GM18909 (cell line): ENCODE measurements at regions not wholly inside any gene's neighbourhood (a gene's known extent, or its start where the extent isn't known, plus 50 kb on each side); places are given as distances from the start of the nearest gene placed in this dataset.

Source experiments
- ATAC-seq: cut with Tn5 transposase; IDR thresholded peaks from one replicate; pipeline ENCODE4 v1.9.1; 2021; ENCODE audit warnings: mild to moderate bottlenecking; ENCODE audit not compliant: unreplicated experiment, poor library complexity

DNA sequence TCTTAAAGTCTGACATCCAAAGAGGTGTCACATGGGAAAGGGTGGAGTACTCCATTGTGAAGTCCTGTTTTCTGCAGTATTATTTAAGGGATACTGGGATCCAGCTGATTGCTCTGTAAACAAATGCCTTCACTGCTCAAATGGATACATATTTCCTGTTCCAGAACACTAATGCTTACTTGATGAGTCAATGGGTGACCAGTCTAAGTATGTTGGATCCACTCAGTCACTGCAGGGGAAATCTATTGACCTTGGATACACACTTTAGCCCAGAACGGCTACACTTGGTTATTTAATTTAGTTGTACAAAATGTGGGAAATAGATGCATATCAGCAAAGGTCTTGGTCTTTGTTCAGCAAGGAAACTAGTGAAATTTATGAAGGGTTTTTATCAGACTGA lies 261.4 kb downstream of the MAP2K4 start:
- ATAC-seq: no peak

DNA sequence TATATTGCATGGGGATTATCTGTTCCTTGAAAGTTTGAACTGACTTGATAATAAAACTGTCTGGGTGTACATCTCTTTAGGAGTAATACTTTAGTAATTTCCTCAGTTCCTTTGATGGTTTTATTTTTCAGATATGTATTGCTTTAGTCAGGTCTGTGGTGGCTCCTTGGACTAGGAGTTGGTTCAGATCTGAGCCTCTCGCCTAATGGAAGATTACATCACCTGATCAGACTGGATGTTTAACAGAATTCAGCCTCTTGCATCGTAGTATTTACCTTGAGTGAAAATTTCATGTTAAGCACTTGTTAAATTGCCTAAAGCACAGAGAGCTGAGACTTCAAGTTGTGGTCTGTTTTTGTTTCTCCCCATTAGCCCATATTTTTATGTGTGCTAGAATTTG lies 267.3 kb downstream of the MAP2K4 start:
- no peak for ATAC-seq

- ATAC-seq: no peak
Measured at GRCh38 chr17:12290207-12290606, 269.5 kb downstream of the MAP2K4 start.

- no peak for ATAC-seq
Measured at GRCh38 chr17:12296209-12296625, 275.5 kb downstream of the MAP2K4 start.

DNA sequence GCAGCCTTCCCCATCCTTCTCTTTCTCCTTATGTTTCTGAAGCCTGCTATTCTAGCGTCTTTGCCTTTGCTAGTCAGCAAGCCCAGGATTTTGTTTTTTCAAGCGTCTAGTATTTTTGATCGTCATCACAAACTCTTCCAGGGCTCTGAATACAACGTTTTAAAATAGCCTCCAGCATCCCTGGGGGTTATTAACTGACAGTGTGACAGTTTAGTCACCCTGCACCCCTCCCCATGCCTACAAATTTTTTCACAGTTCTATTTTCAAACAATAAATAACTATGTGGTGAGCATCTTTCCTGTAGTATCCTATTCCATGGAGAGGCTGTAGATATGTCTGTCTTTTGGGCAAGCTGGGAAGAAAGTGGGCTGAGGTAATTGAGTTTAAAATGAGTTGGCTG lies 280.9 kb downstream of the MAP2K4 start:
- no peak for ATAC-seq

- ATAC-seq: no peak
Measured at GRCh38 chr17:12302711-12303110, 282.0 kb downstream of the MAP2K4 start.

DNA sequence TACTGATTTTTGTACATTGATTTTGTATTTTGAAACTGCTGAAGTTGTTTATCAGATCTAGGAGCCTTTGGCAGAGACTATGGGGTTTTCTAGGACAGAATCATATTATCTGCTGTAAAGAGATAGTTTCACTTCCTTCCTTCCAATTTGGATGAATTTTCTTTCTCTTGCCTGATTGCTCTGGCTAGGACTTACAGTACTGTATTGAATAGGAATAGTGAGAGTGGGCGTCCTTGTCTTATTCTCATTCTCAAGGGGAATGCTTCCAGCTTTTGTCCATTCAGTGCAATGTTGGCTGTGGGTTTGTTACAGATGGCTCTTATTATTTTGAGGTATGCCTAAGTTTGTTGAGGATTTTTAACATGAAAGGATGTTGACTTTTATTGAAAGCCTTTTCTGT lies 290.1 kb downstream of the MAP2K4 start:
- ATAC-seq: no peak

DNA sequence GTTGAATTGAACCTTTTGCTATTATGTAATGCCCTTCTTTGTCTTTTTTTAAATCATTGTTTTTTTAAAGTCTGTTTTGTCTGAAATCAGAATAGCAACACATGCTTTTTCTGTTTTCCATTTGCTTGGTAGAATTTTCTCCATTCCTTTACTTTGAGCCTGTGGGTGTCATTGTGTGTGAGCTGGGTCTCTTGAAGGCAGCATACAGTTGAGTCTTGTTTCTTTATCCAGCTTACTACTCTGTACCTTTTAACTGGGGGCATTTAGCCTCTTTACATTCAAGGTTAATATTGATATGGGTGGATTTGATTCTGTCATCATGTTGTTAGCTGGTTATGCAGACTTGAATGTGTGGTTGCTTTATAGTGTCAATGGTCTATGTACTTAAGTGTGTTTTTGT lies 292.0 kb downstream of the MAP2K4 start:
- ATAC-seq: no peak

- ATAC-seq: no peak
Measured at GRCh38 chr17:12313786-12314185, 293.1 kb downstream of the MAP2K4 start.

- ATAC-seq: no peak
Measured at GRCh38 chr17:12316021-12316420, 295.3 kb downstream of the MAP2K4 start.

DNA sequence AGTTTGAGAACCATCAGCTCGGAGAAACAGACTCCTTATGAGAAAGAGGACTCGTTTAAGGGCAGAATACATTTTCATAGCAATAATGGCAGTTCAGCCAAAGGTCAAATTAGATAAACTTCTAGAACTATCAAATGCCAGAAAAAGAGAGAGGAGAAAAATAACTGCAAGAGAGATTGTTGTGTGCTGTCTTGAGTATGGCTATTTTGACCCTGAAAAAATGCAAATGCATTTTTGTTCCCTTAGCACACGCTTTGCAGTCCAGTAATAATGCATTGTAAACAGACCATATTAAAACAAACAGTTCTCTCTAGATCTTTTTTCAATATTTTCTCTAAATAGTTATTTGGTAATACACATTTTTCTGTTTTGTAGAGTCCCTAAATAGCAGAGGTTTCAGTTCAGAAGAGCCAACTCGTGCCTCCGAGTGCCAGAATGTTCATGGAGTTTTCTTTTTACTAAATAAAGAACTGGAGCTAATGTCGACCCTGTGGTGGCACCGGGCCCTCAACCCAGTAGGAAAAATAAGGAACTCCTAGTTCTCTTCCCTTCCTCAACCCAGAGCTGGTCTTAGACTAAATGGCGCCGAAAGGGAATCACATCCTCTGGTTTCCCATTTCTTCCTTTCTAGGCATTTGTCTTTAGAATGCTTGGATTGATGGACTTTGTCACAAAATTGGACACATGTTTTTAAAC lies 298.0 kb downstream of the MAP2K4 start:
- no peak for ATAC-seq

DNA sequence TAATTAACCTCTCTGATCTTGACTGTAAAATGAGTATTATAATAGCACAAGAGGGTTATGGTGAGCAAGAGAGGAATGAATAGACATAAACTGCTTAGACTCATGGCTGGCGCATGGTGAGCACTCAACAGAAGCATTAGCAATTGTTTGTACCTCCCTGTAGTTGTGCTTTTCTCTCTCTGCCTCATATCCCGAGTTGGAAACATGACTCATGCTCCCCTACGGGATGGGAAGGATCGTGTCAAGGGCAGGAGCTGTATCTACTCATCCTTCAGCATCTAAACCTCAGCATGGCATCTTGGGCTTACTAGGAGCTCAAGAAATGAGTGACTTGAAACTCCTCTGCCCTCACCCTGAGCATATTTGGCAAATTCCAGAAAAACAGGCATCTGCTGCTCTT lies 299.6 kb downstream of the MAP2K4 start:
- no peak for ATAC-seq

DNA sequence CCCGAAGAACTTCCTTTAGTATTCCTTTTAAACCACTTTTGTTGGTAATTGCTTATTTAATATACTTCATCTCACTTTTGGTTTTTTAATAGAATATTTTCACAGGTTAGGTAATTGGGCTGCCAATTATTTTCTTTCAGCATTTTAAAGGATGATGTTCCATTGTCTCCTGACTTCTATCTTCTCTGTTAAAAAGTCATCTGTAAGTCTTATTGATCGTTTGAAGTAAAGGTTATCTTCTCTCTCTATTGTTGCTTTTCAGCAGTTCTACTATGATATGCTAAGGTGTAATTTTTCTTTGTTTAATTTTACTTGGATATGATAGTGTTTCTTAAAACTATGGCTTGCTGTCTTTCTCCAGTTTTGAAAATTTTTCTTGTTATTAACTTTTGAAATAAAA lies 307.5 kb downstream of the MAP2K4 start:
- ATAC-seq: no peak

DNA sequence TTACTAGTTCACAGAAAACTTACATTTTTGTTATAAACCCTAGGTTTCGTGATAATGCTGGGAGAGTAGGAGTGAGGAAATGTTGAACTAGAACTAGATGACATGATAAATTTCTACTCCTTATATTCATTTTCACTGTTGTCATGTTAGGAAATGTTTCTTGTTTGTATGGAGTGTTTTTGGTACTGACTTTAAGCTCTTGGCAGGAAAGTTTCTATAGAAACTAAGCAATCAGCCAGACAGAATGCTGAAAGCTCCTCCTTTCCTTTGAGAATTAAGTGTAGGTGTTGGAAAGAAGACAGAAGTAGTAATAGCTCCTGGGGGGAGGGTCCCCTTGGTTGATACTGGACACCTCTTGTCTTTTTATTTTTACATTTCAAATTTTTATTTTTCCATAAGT lies 309.8 kb downstream of the MAP2K4 start:
- ATAC-seq: no peak

DNA sequence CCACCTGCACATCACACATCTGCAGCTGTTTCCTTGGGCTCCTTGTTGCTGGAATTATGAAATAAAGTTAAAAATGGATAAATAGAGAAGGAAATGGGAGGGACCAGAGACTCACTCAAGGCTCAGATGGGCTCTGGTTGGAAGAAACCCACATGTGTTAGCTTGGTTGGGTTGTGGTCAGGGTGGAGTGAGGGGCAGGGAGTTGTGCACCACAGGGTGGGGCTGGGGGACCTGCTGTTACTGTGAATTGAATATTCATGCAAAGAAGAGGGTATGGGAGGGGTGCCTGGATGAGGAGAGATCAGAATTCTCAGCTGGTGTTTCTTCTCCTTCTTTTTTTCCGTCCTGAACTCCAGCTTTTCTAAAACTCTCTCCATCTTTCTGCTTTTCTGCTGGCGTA lies 320.7 kb downstream of the MAP2K4 start:
- no peak for ATAC-seq

GRCh38 chr17:12342161-12342560 lies 321.5 kb downstream of the MAP2K4 start:
- no peak for ATAC-seq

DNA sequence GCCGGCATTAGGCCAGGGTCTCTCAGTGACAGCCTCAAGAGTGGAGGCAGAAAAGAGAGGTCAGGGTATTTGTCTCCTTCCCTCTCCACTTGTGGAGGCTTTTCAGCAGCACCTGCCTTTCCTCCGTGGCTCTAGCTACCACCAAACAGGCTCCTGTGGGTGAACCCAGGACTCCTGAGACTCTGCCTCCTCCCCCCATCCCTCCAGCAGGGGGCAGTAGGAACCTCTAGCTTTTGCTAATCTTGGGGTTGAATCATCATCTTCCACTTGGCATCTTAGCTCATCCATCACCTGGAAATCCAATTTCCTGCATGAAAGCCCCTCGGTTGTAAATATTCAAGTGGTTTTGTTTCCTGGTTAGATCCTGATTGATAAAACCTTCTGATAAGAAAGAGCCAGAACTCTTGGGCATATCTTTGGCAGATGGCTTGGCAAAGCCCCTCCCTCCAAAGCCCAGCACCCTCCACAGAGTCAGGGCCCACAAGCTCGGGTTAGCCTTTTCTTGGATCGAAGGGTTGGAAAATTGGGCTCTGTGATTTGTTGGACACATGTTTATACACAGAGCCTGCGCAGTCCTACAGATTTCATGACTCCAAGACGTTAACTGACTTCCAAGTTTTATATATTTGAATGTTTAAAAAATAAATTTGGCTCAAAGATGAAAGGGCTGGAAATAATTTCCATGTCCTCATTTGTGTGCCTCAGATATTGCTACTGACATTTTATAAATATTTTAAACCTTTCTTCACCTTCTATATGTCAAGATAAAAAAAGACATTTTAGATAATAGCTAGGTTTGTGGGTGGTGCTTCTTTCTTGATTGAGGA lies 322.1 kb downstream of the MAP2K4 start:
- no peak for ATAC-seq

- no peak for ATAC-seq
Measured at GRCh38 chr17:12348476-12348875, 317.2 kb upstream of the MYOCD start.

GRCh38 chr17:12349297-12349696 lies 316.4 kb upstream of the MYOCD start:
- ATAC-seq: no peak

DNA sequence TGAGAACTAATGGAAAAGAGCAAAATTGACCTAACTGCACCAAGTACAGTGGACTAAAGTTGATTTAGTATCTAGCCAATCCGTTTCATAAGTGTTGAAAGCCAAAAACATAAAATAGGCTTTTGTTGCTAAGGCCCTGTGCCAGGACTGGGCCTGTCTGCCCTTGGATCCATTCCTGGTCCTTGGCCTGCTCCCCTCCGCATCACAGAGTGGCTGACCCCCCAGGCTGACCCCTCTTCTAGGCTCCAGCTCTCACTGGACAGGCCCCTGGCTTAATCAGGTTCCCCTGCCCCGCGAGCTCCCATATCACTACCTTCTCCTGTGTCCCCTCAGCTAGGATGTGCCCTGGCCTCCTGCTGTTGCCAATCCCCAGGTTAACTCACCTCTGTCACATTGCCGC lies 313.6 kb upstream of the MYOCD start:
- no peak for ATAC-seq

GRCh38 chr17:12357600-12357999 lies 308.1 kb upstream of the MYOCD start:
- ATAC-seq: no peak

DNA sequence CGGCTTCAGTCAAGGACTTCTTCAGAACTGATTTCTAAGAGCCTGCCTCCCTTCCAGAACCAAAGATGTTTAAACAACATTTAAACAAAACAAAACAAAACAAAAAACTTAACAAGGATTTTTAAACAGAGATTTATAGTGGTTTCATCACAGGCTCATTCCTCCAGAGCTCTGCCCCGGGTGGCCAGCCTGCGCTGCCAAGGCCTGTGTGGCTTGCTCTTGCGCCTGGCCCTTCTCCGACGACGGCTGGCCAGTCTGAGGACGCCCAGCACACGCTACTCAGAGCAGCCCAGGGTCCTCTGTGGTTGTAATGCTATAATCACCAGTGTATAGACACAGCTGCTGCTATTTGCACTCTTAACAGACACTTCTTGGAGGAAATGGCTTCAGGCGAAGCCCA lies 307.2 kb upstream of the MYOCD start:
- ATAC-seq: no peak
